MM.1S (cell line): ENCODE measurements at regions not wholly inside any gene's neighbourhood (a gene's known extent, or its start where the extent isn't known, plus 50 kb on each side); places are given as distances from the start of the nearest gene placed in this dataset.

Experiments used
- DNase-seq: peaks from one replicate; pipeline ENCODE4 v3.0.0-alpha.2; 2015
- H2AFZ ChIP-seq: fragments of 300-600 bp; sonication (generic); 2 replicates; pipeline ENCODE4 v1.6.0; 2016; ENCODE audit warnings: antibody characterized with exemption, low read length
- H3F3A ChIP-seq: fragments of 300-600 bp; sonication (generic); 2 replicates; pipeline ENCODE4 v1.6.1; 2016; ENCODE audit warnings: mild to moderate bottlenecking, antibody characterized with exemption, low read length, moderate library complexity, mixed read lengths; ENCODE audit not compliant: insufficient read depth
- H3K27ac ChIP-seq: fragments of 300-600 bp; sonication (generic); 2 replicates; pipeline ENCODE4 v1.5.1; 2016; ENCODE audit warnings: mild to moderate bottlenecking, low read length
- H3K27me3 ChIP-seq: fragments of 300-600 bp; sonication (generic); replicated peaks from 2 replicates; pipeline ENCODE4 v1.6.0; 2016; ENCODE audit warnings: low read length; ENCODE audit not compliant: insufficient read depth
- H3K36me3 ChIP-seq: fragments of 300-600 bp; sonication (generic); replicated peaks from 2 replicates; pipeline ENCODE4 v1.6.1; 2016; ENCODE audit warnings: mild to moderate bottlenecking, low read length, mixed read lengths; ENCODE audit not compliant: insufficient read depth
- H3K4me1 ChIP-seq: fragments of 300-600 bp; sonication (generic); 2 replicates; pipeline ENCODE4 v1.6.1; 2016; ENCODE audit warnings: low read length, mixed read lengths
- H3K4me2 ChIP-seq: fragments of 300-600 bp; sonication (generic); 2 replicates; pipeline ENCODE4 v1.6.0; 2016; ENCODE audit warnings: low read depth, low read length
- H3K4me3 ChIP-seq: fragments of 300-600 bp; sonication (generic); 2 replicates; pipeline ENCODE4 v1.5.1; 2016; ENCODE audit warnings: low read length, mixed read lengths
- H3K79me2 ChIP-seq: fragments of 300-600 bp; sonication (generic); 2 replicates; pipeline ENCODE4 v1.6.1; 2016; ENCODE audit warnings: mixed run types, low read length, mixed read lengths
- H3K9ac ChIP-seq: fragments of 300-600 bp; sonication (generic); 2 replicates; pipeline ENCODE4 v1.6.1; 2016; ENCODE audit warnings: low read length, mixed read lengths
- H3K9me2 ChIP-seq: fragments of 300-600 bp; sonication (generic); replicated peaks from 2 replicates; pipeline ENCODE4 v1.6.1; 2016; ENCODE audit warnings: mild to moderate bottlenecking, low read length, mixed read lengths; ENCODE audit not compliant: insufficient read depth
- H3K9me3 ChIP-seq: fragments of 300-600 bp; sonication (generic); replicated peaks from 2 replicates; pipeline ENCODE4 v1.6.1; 2016; ENCODE audit warnings: mild to moderate bottlenecking, low read length, mixed read lengths; ENCODE audit not compliant: insufficient read depth
- H4K20me1 ChIP-seq: fragments of 300-600 bp; sonication (generic); 2 replicates; pipeline ENCODE4 v1.6.1; 2016; ENCODE audit warnings: mild to moderate bottlenecking, low read length, moderate library complexity, mixed read lengths; ENCODE audit not compliant: insufficient read depth
- CTCF ChIP-seq: fragments of 300-600 bp; sonication (generic); IDR thresholded peaks from 2 replicates; pipeline ENCODE4 v1.5.1; 2016; ENCODE audit warnings: antibody characterized with exemption, low read length, mixed read lengths
- EZH2 ChIP-seq: fragments of 300-600 bp; sonication (generic); optimal IDR thresholded peaks from 2 replicates; pipeline ENCODE3; 2017; ENCODE audit warnings: low read depth, mild to moderate bottlenecking, antibody characterized with exemption, low read length, mixed read lengths
- EZH2phosphoT487 ChIP-seq: fragments of 300-600 bp; sonication (generic); IDR thresholded peaks from 2 replicates; pipeline ENCODE4 v1.6.1; 2018; ENCODE audit warnings: antibody characterized with exemption, low read length

GRCh38 chr6:102562713-102563112, 1169.2 kb downstream of the GRIK2 start:
- Histone ChIP-seq H3K27ac (no peak overlapping the region), H3K36me3 (no peaks in the 10 kb centered on the region), H3F3A (no peaks in the 10 kb centered on the region), H3K9me2 (no peaks in the 10 kb centered on the region), H4K20me1 (no peaks in the 10 kb centered on the region), H3K9ac (no peak overlapping the region), H3K4me2 (no peak overlapping the region), H2AFZ (no peak overlapping the region), H3K4me1 (no peaks in the 10 kb centered on the region), H3K79me2 (no peaks in the 10 kb centered on the region), H3K9me3 (no peaks in the 10 kb centered on the region), H3K27me3 (no peaks in the 10 kb centered on the region), H3K4me3 (no peak overlapping the region)
- TF ChIP-seq EZH2, result no peak
- TF ChIP-seq CTCF, result no peak
- no peak for TF ChIP-seq EZH2phosphoT487
- DNase-seq, result no peak

- Histone ChIP-seq H3K9me3 (no peaks in the 10 kb centered on the region), H3K36me3 (no peaks in the 10 kb centered on the region), H3K4me2 (no peak overlapping the region), H3K4me3 (no peak overlapping the region), H3K27ac (no peak overlapping the region), H3K27me3 (no peaks in the 10 kb centered on the region), H3K79me2 (no peaks in the 10 kb centered on the region), H3K9me2 (no peaks in the 10 kb centered on the region), H3K9ac (no peak overlapping the region), H3F3A (no peaks in the 10 kb centered on the region), H2AFZ (no peak overlapping the region), H3K4me1 (no peaks in the 10 kb centered on the region), H4K20me1 (no peaks in the 10 kb centered on the region)
- DNase-seq, result no peak
- TF ChIP-seq EZH2phosphoT487, result no peak
- TF ChIP-seq CTCF, result no peak
- no peak for TF ChIP-seq EZH2
Observed at GRCh38 chr6:102553214-102553613, 1159.7 kb downstream of the GRIK2 start.

- no peak overlapping the region for H3K4me3 ChIP-seq
- no peaks in the 10 kb centered on the region for H3K79me2 ChIP-seq
Observed at GRCh38 chr6:102549221-102549874, 1155.8 kb downstream of the GRIK2 start.

More at GRCh38 chr6:102549221-102549874, 1155.8 kb downstream of the GRIK2 start:
- DNase-seq, result no peak
- Histone ChIP-seq H3K9me3 (no peaks in the 10 kb centered on the region), H2AFZ (no peak overlapping the region), H3K27me3 (no peaks in the 10 kb centered on the region), H3K4me1 (no peaks in the 10 kb centered on the region), H3K9me2 (no peaks in the 10 kb centered on the region), H3K27ac (no peak overlapping the region), H3K4me2 (no peak overlapping the region), H4K20me1 (no peaks in the 10 kb centered on the region), H3K9ac (no peak overlapping the region), H3F3A (no peaks in the 10 kb centered on the region), H3K36me3 (no peaks in the 10 kb centered on the region)
- no peak for TF ChIP-seq EZH2phosphoT487
- TF ChIP-seq CTCF, result no peak
- no peak for TF ChIP-seq EZH2
